ENCODE measurements at regions not wholly inside any gene's neighbourhood (a gene's known extent, or its start where the extent isn't known, plus 50 kb on each side); places are given as distances from the start of the nearest gene placed in this dataset.

DNA sequence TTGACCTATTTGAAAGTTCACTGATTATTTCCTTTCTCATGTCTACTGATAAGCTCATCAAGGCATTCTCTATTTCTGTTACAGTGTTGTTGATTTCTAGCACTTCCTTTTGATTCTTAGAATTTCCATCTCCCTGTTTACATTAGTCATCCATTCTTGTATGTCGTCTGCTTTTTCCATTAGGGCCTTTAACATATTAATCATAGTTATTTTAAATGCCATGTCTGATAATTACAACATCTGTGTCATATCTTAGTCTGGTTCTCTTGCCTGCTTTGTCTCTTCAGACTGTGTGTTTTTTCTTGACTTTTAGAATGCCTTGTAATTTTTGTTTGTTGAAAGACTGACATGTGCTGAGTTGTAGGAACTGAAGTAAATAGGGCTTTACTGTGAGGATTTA, 602.1 kb downstream of the SOX6 start:
- TF ChIP-seq CTCF (IDR thresholded peaks at IDR 0.05; ENCODE audit: insufficient read depth, low read length, missing control alignments): no peak
- ChIA-PET POLR2A (no interaction called here), CTCF (no interaction called here)
- H3K4me3 ChIP-seq (ENCODE audit: low read depth, low read length): no peak overlapping the region
- DNase-seq (ENCODE audit: low read depth, low spot score): no peak

DNA sequence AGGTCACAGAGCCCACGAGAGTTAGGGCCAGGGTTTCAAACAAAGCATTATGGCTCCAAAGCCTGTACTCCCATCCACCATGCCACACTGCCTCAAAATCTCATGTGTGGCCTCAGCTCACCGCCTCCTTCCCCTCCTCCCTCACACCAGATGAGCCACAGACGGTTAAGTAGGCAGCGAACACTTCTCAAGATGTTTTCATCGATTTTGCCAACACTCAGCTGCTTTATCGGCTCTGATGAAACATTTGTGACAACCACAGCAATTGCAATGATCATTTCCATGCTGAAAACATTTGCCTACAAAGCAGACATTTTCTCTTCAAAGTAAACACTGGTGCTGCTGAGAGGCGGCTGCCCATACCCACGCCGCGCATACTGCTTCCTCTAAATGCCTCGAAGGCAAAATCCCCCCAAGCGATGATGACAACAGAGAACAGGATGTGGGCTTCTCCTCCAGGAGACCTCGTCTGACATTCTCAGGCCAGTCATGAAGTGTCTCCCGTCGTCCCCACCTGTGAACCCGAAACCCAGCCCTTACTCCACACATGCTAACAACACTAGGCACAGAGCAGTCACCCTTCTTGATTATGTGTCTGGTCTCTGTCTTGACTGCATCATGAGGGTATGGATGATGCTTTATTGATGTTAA, 599.2 kb downstream of the SOX6 start:
- TF ChIP-seq CTCF (IDR thresholded peaks at IDR 0.05; ENCODE audit: insufficient read depth, low read length, missing control alignments): no peak
- POLR2A ChIA-PET: no interaction called here
- CTCF ChIA-PET: interaction anchor here (1.1 kb wide), 1 partner anchor 10 kb away, joined by 3 read pairs; no protein-coding TSS in a partner anchor
- no peak for DNase-seq (ENCODE audit: low read depth, low spot score)
- H3K4me3 ChIP-seq (ENCODE audit: low read depth, low read length): no peak overlapping the region

GRCh38 chr11:15758857-15759465, 597.4 kb downstream of the SOX6 start:
- ChIA-PET CTCF (no interaction called here), POLR2A (no interaction called here)
- no peak for TF ChIP-seq CTCF (IDR thresholded peaks at IDR 0.05; ENCODE audit: insufficient read depth, low read length, missing control alignments)
- H3K4me3 ChIP-seq (ENCODE audit: low read depth, low read length): no peak overlapping the region
- DNase-seq (ENCODE audit: low read depth, low spot score): no peak

DNA sequence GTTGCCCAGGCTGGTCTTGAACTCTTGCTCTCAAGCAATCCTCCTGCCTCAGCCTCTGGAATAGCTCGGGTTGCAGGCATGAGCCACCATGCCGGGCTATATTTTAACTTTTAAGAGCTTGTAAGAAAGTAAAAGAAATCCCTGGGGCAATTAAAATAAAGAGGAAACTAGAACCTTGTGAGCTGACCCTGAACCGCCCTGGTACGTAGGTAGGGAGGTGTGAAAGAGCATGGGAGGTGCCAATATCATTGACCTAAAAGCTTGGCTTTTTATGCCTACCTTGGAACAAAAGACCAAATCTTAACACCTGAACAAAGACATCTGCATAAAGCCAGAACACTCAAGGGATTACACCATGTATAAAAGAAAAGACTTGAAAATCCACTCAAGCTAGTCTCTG, 595.1 kb downstream of the SOX6 start:
- POLR2A ChIA-PET: no interaction called here
- no peak overlapping the region for H3K4me3 ChIP-seq (ENCODE audit: low read depth, low read length)
- TF ChIP-seq CTCF (IDR thresholded peaks at IDR 0.05; ENCODE audit: insufficient read depth, low read length, missing control alignments): no peak
- DNase-seq (ENCODE audit: low read depth, low spot score): no peak
- CTCF ChIA-PET: interaction anchor here (1.6 kb wide), 1 partner anchor 9 kb away, joined by 4 read pairs; no protein-coding TSS in a partner anchor

GRCh38 chr11:15764326-15764725, 592.0 kb downstream of the SOX6 start:
- H3K4me3 ChIP-seq (ENCODE audit: low read depth, low read length): no peak overlapping the region
- POLR2A ChIA-PET: no interaction called here
- CTCF ChIA-PET: no interaction called here
- no peak for TF ChIP-seq CTCF (IDR thresholded peaks at IDR 0.05; ENCODE audit: insufficient read depth, low read length, missing control alignments)
- no peak for DNase-seq (ENCODE audit: low read depth, low spot score)

DNA sequence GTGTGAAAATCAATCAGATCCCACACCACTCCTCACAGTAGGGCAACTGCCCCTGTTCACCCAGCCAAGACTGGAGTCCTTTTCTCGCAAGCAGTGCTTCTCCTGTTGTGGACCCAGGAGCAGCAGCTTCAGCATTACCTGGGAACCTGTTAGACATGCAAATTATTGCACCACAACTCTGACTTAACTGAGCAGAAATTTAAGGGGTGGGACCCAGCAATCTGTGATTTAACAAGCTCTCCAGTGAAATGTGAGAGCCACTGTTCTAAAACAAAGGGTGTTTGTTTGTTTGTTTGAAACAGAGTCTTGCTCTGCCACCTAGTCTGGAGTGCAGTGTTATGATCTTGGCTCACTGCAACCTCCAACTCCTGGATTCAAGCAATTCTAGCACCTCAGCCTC, 591.4 kb downstream of the SOX6 start:
- CTCF ChIA-PET: interaction anchor here (1.1 kb wide), 1 partner anchor 10 kb away, joined by 5 read pairs; no protein-coding TSS in a partner anchor
- TF ChIP-seq CTCF (IDR thresholded peaks at IDR 0.05; ENCODE audit: insufficient read depth, low read length, missing control alignments): no peak
- no peak overlapping the region for H3K4me3 ChIP-seq (ENCODE audit: low read depth, low read length)
- no peak for DNase-seq (ENCODE audit: low read depth, low spot score)
- POLR2A ChIA-PET: no interaction called here
